Activated CD4-positive, alpha-beta T cell treated with anti-CD3 and anti-CD28 coated beads, Interleukin-2, amount 50 U/mL, for 16 hours (primary cell): ENCODE measurements at regions not wholly inside any gene's neighbourhood (a gene's known extent, or its start where the extent isn't known, plus 50 kb on each side); places are given as distances from the start of the nearest gene placed in this dataset.

Experiments used
- DNase-seq: peaks from one replicate; pipeline ENCODE4 v3.0.0-alpha.2; 2020

DNA sequence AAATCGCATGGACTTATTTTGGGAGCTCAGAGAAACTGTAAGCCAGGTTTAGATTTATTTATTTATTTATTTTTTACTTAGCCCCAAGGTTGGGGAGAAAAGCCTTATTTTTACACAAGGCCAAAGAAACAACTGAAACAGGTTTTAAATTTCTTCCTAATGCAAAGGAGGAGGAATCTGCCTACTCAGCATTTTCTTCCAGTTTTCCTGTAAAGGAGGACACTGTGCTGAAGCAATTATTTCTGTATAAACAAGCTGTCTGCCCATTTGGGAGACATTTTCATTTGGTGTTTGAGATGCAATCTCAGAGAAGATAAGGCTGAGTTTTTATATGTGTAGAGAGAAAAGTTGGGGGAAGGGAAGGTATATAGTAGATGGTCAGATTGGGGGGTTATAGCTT is 125.0 kb downstream of the ETAA1 start:
- no peak for DNase-seq

DNA sequence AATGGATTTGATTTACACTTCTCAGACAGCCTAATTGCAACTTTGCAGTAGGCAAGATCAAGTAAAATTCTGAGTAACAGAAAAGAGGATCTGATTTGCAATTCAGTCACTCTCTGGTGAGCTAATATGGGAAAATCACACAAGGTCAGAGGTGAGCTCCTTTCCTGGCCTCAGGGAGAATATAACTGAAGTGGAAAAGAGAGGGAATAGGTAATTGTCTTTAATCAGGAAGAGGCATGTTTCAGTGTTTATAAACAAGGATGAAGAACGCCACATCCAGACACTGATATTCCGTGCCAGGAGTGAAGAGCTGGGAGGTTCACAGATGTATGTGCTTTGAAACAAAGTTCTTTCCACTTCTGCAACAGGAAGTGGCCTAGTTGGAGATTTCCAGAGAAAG is 127.1 kb downstream of the ETAA1 start:
- DNase-seq = no peak

DNA sequence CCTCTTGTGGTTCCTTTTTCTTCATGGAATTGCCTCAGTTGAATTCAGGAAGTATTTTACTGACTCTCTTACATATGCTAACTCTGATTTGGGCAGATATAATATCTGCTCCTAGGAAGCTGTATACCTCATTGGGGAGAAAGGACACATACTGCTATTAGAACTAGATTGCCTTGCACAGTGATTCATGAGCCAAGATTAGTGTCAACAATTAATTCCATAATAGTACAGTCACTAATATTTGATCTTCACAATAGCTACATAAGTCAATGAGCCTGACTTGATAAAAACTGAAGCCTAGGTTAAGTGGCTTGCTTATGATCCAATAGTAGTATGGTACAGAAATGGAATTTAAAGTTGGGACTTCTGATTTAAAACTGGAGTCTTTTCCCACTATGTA is 127.6 kb downstream of the ETAA1 start:
- DNase-seq = no peak

DNA sequence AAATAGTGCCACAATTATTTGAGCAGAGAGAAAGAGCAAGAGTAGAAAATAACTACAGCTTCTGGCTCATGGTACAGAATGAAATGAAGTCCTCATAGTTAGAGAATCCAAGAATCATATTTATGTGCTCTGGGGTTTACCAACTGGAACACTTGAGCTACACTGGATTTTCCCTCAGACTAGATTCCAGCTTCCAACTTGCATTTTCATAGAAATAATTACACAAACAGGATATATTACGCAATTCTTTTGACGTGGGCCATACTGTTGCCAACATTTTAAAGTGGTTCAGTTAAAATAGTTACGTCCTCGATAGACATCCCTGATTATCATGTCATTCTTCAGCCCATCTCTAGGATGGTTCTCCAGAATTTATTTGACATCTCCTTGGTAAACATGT is 129.2 kb downstream of the ETAA1 start:
- no peak for DNase-seq

- DNase-seq = no peak
Measured at GRCh38 chr2:67528320-67528719, 131.2 kb downstream of the ETAA1 start.

DNA sequence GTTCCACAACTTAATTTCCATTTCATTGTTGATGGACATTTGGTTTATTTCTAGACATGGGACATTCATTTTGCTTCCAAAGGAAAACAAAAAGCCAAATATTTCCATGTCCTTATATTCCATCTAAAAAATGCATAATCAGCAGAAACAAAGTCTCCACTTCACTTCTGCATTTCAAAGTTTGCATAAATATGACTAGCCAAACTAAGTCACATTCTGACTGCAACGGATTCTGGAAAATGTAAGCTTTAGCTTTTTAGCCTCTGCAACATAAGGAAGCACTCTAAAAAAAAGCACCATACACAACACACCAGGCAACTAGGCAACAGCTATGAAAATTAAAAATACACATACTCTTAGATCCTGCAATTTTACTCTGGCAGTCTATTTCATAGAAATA is 135.3 kb downstream of the ETAA1 start:
- no peak for DNase-seq

DNA sequence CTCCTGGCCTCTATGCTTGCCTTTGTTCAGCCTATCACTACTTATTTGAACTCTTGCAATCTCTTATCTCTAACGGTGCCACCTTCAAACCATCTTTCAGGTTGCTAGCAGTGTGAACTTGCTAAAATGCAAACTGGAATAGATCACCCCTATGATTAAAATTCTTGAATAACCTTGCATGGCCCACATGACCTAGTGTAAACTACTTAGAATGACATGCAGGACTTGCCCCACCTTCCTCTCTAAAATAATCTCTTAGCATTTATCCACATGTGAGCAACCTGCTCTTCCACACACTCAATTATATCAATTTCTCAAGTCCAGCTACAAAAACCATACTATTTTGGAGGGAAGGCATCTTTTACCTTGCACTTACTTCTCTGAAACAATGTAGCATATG is 137.6 kb downstream of the ETAA1 start:
- DNase-seq = no peak

DNA sequence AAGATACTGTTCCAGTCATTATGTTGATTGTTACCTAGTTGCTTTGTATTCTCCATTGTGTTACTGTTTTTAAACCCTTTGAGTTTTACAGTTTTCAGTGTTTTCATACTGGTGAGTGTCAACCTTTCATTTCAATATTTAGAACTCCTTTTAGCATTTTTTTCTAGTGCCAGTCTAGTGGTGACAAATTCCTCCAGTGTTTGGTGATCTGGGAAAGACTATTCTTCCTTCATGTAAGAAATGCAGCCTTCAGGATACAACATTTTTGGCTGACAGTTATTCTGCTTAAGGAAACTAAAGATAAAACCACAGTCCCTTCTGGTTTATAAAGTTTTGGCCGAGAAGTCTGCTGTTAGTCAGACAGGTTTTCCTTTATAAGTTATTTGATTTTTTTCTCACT is 143.8 kb downstream of the ETAA1 start:
- DNase-seq = no peak

DNA sequence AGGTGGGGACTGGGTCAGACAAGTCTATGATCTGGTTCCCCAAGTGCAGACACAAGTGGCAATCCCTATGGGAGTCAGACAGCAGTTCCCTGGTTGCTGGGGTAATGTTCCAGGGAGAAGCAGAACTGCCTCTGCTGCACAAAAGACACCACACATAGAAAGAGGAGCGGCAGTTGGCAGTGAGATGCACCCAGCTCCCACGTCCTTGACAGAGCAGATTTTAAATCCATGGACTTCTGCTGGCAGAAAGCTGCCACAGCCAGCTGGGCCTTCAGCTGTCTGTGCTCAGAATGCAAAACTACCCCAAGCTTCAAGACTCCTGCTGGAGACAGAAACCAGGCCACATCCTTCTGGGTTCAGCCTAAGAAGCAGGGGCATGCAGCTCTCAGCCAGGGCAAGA is 147.2 kb downstream of the ETAA1 start:
- DNase-seq = no peak

- DNase-seq = no peak
Measured at GRCh38 chr2:67548317-67549201, 151.4 kb downstream of the ETAA1 start.

GRCh38 chr2:67559156-67559555 is 162.0 kb downstream of the ETAA1 start:
- DNase-seq = no peak

DNA sequence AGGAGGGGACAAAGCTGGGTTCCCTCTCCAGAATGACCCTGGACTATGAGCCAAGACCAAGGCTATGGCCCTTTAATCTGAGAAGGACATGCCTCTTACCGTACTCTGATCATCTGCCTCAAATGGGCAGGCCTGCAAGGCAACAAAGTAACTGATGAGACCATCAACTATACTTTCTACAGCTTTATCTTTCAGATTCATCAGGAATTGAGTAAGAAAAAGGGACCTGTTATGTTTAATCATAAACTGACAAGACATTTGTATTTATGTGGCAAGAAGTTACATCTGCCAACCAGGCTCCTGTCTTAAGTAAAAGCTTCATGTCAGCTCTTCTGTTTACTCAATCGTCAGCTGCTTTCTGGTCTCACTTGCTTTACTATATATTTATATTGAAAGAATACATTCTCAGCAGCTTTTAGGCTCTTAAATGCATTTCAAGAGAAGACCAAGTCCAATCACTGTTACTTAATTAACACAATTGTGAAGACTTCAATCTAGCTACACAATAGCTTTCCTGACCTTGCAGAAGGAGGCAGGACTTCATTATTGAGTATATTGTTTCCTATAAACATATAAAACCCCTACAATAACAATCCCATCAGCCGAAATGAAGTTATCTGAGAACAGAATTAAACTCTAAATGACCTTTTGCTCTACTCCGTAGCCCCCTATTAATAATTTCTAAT is 163.8 kb downstream of the ETAA1 start:
- DNase-seq = no peak

GRCh38 chr2:67561457-67561965 is 164.4 kb downstream of the ETAA1 start:
- DNase-seq = no peak

DNA sequence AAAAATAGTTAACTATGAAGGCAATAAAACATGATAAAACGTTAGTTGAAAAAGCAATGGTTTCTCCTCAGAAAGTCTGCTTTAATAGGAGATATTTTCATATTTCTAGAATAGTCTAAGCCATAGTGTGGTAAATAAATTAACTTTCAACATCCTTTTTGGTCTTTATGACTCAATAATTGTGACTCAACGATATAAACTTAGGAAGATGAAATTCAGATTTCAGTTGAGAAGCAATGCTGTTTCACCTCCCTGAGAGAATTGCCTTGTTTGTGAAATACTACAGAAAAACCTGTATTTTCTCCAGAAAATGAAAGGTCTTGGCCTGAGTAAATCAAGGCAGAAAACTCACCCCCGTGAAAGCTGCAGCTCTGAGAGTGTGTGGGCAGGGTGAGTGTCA is 166.9 kb downstream of the ETAA1 start:
- DNase-seq = no peak

DNA sequence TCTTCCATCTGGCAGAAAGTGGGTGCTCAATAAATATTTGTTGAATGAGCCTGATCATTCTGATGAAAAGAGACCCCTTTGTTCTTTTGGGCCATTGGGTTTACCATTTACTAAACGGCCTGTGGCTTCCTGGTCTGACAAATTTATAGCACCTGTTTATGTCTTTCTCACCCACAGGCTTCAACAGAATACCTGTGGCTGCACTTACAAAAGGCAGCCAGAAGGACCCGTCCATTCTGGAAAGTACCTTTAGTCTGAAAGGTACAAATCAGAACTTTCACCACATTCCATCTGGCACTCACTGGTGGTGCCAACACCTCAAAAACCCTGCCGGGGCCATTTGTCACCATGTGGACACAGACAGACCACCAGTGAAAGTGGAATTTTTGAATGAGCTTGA is 167.5 kb downstream of the ETAA1 start:
- no peak for DNase-seq

GRCh38 chr2:67565262-67565661 is 168.1 kb downstream of the ETAA1 start:
- no peak for DNase-seq

GRCh38 chr2:67565761-67566160 is 168.6 kb downstream of the ETAA1 start:
- DNase-seq = no peak

GRCh38 chr2:67566285-67566684 is 169.2 kb downstream of the ETAA1 start:
- no peak for DNase-seq

DNA sequence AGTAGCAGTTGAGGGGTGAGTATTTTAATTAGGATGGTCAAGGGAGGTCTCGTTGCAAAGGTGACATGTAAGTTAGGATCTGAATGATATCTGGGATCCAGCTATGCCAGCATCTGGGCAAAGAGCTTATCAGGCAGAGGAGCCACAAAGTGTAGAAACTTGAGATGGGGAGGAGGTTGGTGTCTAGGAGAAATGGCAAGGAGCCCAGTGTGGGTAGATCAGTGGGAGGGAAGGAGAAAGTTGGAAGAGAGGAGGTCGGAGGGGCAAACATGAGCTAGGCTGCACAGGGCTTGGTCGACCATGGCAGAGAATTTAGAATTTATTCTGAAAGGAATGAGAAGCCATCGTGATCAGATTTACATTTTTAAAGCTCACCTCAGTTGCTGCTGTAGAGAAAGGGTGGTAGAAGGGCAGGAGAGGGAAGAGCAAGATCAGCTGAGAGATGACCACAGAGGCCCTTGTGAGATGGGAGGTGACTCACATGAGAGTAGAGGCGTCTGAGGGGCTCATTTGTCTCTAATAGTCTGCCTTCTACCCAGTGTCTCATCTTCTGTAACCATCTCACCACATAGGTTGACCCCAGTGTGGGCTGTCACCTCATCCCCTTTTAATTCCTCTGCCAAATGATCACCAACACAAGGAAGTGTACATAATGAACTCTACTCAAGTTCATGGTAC is 170.0 kb downstream of the ETAA1 start:
- DNase-seq = no peak

DNA sequence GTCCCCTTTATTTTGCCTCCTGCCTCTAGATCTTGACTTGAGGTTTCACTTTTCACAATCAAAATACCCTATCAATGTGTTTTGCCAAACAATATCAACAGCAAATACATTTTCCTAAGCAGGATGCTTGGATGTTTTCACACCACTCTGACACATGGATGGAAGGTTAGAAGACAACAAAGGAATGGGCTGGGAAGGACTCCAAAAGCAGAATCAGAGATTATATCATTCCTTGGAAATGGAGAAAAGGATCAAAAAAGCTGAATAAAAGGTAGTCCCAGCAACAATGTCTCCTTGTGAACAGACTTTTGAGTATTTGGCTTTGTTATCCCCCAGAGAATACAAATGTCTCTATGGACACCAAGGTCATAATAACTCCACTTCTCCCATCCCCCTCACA is 170.8 kb downstream of the ETAA1 start:
- DNase-seq = no peak

GRCh38 chr2:67570611-67571010 is 173.5 kb downstream of the ETAA1 start:
- no peak for DNase-seq

DNA sequence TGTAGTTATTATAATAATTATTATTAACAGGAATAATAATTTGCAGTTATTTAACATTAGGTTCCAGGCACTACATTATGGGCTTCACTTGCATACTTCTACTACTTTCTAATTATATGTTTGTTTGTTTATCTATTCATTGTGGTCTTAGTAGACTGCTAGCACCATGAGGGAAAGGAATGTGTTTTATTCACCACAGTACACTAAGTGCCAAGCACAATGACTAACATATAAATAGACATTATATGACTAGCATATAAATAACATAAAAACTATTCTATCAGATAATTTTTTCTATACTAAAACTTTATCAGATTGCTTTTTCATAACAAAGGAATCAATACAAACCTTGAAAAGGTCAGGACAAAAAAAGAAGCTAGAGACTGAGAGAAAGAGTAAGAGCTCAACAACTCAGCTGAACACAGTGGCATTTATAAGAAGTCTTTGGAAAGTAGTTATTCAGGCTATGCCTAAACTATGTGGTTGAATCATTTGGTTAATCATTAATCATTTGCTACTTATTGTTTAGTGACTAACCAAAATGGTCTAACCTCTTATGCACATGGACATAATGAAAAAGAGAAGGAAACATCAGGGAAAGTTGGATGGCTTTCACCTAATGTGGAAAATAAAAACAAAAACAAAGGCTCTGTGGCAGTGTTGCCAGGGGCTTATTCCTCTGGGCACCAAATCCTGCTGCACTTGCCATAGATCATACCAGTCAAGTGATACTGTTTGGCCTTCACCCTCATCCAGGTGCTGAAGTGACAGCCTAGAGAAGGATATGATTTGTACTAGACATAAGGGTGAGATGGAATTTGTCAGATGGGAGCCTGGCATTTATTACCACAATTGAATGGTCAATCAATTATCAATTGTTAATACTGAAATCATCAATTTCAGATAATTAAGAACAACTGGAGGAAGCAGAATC is 174.9 kb downstream of the ETAA1 start:
- no peak for DNase-seq
